HG03064 (cell line): ENCODE measurements at regions not wholly inside any gene's neighbourhood (a gene's known extent, or its start where the extent isn't known, plus 50 kb on each side); places are given as distances from the start of the nearest gene placed in this dataset.
"Not testable (repeated sequence)": the region's sequence is repeated elsewhere in the genome, so short reads cannot be mapped to it uniquely, and the experiment has no call there.

Source experiments
- ATAC-seq: cut with Tn5 transposase; IDR thresholded peaks from one replicate; pipeline ENCODE4 v1.9.1; 2021; ENCODE audit warnings: low read depth; ENCODE audit not compliant: unreplicated experiment

- no peak for ATAC-seq
These were observed 169.2 kb downstream of the LNPK start for GRCh38 chr2:175832866-175833265.

GRCh38 chr2:175829741-175830140, 172.3 kb downstream of the LNPK start:
- ATAC-seq: no peak

- ATAC-seq: no peak
These were observed 174.2 kb downstream of the LNPK start for GRCh38 chr2:175827856-175828255.

GRCh38 chr2:175824243-175824642, 177.8 kb downstream of the LNPK start:
- no peak for ATAC-seq

GRCh38 chr2:175823707-175824073, 178.4 kb downstream of the LNPK start:
- ATAC-seq: no peak

GRCh38 chr2:175823002-175823706, 178.9 kb downstream of the LNPK start:
- ATAC-seq: no peak

- no peak for ATAC-seq
These were observed 184.8 kb downstream of the LNPK start for GRCh38 chr2:175817221-175817620.

GRCh38 chr2:175815537-175815936, 186.5 kb downstream of the LNPK start:
- ATAC-seq: no peak

GRCh38 chr2:175811971-175812370, 190.1 kb downstream of the LNPK start:
- no peak for ATAC-seq

GRCh38 chr2:175808858-175809257, 193.2 kb downstream of the LNPK start:
- no peak for ATAC-seq

- no peak for ATAC-seq
These were observed 194.0 kb downstream of the LNPK start for GRCh38 chr2:175808078-175808477.

GRCh38 chr2:175807031-175807873, 194.8 kb downstream of the LNPK start:
- no peak for ATAC-seq

GRCh38 chr2:175806570-175806969, 195.5 kb downstream of the LNPK start:
- ATAC-seq: no peak

- no peak for ATAC-seq
These were observed 196.0 kb downstream of the LNPK start for GRCh38 chr2:175806125-175806490.

GRCh38 chr2:175805442-175806124, 196.5 kb downstream of the LNPK start:
- no peak for ATAC-seq

- no peak for ATAC-seq
These were observed 197.9 kb downstream of the LNPK start for GRCh38 chr2:175804122-175804521.

- ATAC-seq: not testable (repeated sequence)
These were observed 205.6 kb downstream of the LNPK start for GRCh38 chr2:175796422-175796821.

GRCh38 chr2:175793648-175794047, 208.4 kb downstream of the LNPK start:
- no peak for ATAC-seq

- no peak for ATAC-seq
These were observed 209.2 kb downstream of the LNPK start for GRCh38 chr2:175792881-175793280.

GRCh38 chr2:175792199-175792598, 209.9 kb downstream of the LNPK start:
- ATAC-seq: no peak

- no peak for ATAC-seq
These were observed 215.5 kb downstream of the LNPK start for GRCh38 chr2:175786471-175787124.
